Caco-2 (cell line): ENCODE measurements at regions not wholly inside any gene's neighbourhood (a gene's known extent, or its start where the extent isn't known, plus 50 kb on each side); places are given as distances from the start of the nearest gene placed in this dataset.

Source experiments
- BruUV-seq: library from RNA; stranded (reverse); fragments of 400-500 nt; replicated peaks from 2 replicates; lab custom pipeline; 2021; lab: Mats Ljungman, UMichigan
- CTCF ChIA-PET: fragments of 300-600 bp; sonication (Branson Sonifier 250); formaldehyde crosslinking; loops from one replicate; lab custom pipeline; 2022; ENCODE audit warnings: antibody characterized with exemption; lab: Charles Lee
- POLR2A ChIA-PET: fragments of 300-600 bp; sonication (Branson Sonifier 250); formaldehyde crosslinking; loops from one replicate; lab custom pipeline; 2022; ENCODE audit warnings: antibody characterized with exemption; lab: Charles Lee
- DNase-seq, 2 experiments: peaks; one replicate each; pipeline versions ENCODE4 v3.0.0 to v3.0.0-alpha.2; 2020 to 2022
- H3K27me3 ChIP-seq: replicated peaks from 2 replicates; pipeline ENCODE4 v1.6.0; 2011; ENCODE audit warnings: low read length; ENCODE audit not compliant: control insufficient read depth, insufficient read depth
- H3K36me3 ChIP-seq: 2 replicates; pipeline ENCODE4 v1.5.1; 2011; ENCODE audit warnings: low read length; ENCODE audit not compliant: control insufficient read depth, insufficient read depth
- H3K4me1 ChIP-seq: fragments of 250-450 bp; sonication (Bioruptor Pico); 2 replicates; pipeline ENCODE4 v1.5.1; 2020; ENCODE audit warnings: mild to moderate bottlenecking
- H3K4me3 ChIP-seq: 2 replicates; pipeline ENCODE4 v1.5.1; 2011; ENCODE audit warnings: low read depth, mild to moderate bottlenecking, control low read depth, low read length
- H3K9me3 ChIP-seq: fragments of 250-450 bp; sonication (Bioruptor Pico); 2 replicates; pipeline ENCODE4 v1.5.1; 2020; ENCODE audit warnings: mild to moderate bottlenecking, moderate library complexity
- H3K27ac Mint-ChIP-seq: one replicate; pipeline ENCODE4 v1.8.0; 2022; ENCODE audit warnings: mixed read lengths; ENCODE audit not compliant: unreplicated experiment
- H3K27me3 Mint-ChIP-seq: one replicate; pipeline ENCODE4 v1.8.0; 2022; ENCODE audit warnings: mixed read lengths; ENCODE audit not compliant: insufficient read depth, unreplicated experiment
- H3K36me3 Mint-ChIP-seq: one replicate; pipeline ENCODE4 v1.8.0; 2022; ENCODE audit warnings: mild to moderate bottlenecking, mixed read lengths; ENCODE audit not compliant: insufficient read depth, unreplicated experiment
- H3K4me1 Mint-ChIP-seq: one replicate; pipeline ENCODE4 v1.8.0; 2022; ENCODE audit warnings: low read depth, mixed read lengths; ENCODE audit not compliant: unreplicated experiment
- H3K4me3 Mint-ChIP-seq: one replicate; pipeline ENCODE4 v1.8.0; 2022; ENCODE audit warnings: mild to moderate bottlenecking, moderate library complexity, mixed read lengths; ENCODE audit not compliant: unreplicated experiment
- H3K9me3 Mint-ChIP-seq: one replicate; pipeline ENCODE4 v1.8.0; 2022; ENCODE audit warnings: mixed read lengths; ENCODE audit not compliant: unreplicated experiment
- CTCF ChIP-seq, 2 experiments: fragments of 200-600 bp in 1 of 2; IDR thresholded peaks; 1 replicate in 1 of 2; 2 replicates in 1 of 2; pipeline versions ENCODE4 v1.5.1 to v1.8.0; 2011 to 2022; ENCODE audit warnings: antibody characterized with exemption in 1 of 2, control low read depth in 1 of 2, inconsistent platforms in 1 of 2, low read depth in 1 of 2, low read length in 1 of 2, mild to moderate bottlenecking in 1 of 2, moderate library complexity in 1 of 2; ENCODE audit not compliant: insufficient read depth in 1 of 2, severe bottlenecking in 1 of 2, unreplicated experiment in 1 of 2
- intact Hi-C: fragments of 100-400 bp; cut with micrococcal nuclease; formaldehyde crosslinking; loops from one replicate; pipeline ENCODE4 v1.10.0; 2022; ENCODE audit not compliant: unreplicated experiment

GRCh38 chr1:58356402-58356801, 190.1 kb downstream of the OMA1 start:
- POLR2A ChIA-PET = no interaction called here
- CTCF ChIA-PET = no interaction called here
- peaks cover 6% of the 10 kb centered on the region for H3K27me3 Mint-ChIP-seq
- no peak overlapping the region for H3K4me3 ChIP-seq
- no peak overlapping the region for H3K4me3 Mint-ChIP-seq
- H3K4me1 Mint-ChIP-seq = no peaks in the 10 kb centered on the region
- no TSS peak for BruUV-seq
- H3K36me3 Mint-ChIP-seq = no peaks in the 10 kb centered on the region
- H3K4me1 ChIP-seq = no peaks in the 10 kb centered on the region
- no peaks in the 10 kb centered on the region for H3K9me3 Mint-ChIP-seq
- TF ChIP-seq CTCF (IDR thresholded peaks at IDR 0.05; ENCODE audit: insufficient read depth in 1 of 2, low read depth in 1 of 2, low read length in 1 of 2, severe bottlenecking in 1 of 2, unreplicated experiment in 1 of 2) = no peak
- H3K36me3 ChIP-seq = no peaks in the 10 kb centered on the region
- no peak overlapping the region for H3K27ac Mint-ChIP-seq
- intact Hi-C loops = no loop called here
- no peak for DNase-seq
- H3K27me3 ChIP-seq = no peaks in the 10 kb centered on the region
- H3K9me3 ChIP-seq = no peaks in the 10 kb centered on the region

- Mint-ChIP-seq H3K4me3 (no peak overlapping the region), H3K9me3 (no peaks in the 10 kb centered on the region), H3K4me1 (no peaks in the 10 kb centered on the region), H3K27ac (no peak overlapping the region), H3K36me3 (no peaks in the 10 kb centered on the region), H3K27me3 (peaks cover 6% of the 10 kb centered on the region)
- Histone ChIP-seq H3K4me1 (no peaks in the 10 kb centered on the region), H3K9me3 (no peaks in the 10 kb centered on the region), H3K27me3 (no peaks in the 10 kb centered on the region), H3K4me3 (no peak overlapping the region), H3K36me3 (no peaks in the 10 kb centered on the region)
- no peak for TF ChIP-seq CTCF (IDR thresholded peaks at IDR 0.05; ENCODE audit: insufficient read depth in 1 of 2, low read depth in 1 of 2, low read length in 1 of 2, severe bottlenecking in 1 of 2, unreplicated experiment in 1 of 2)
- CTCF ChIA-PET = no interaction called here
- POLR2A ChIA-PET = no interaction called here
- intact Hi-C loops = no loop called here
- no TSS peak for BruUV-seq
- DNase-seq = no peak
Observed at GRCh38 chr1:58353168-58353567, 193.4 kb downstream of the OMA1 start.

GRCh38 chr1:58352476-58353092, 193.9 kb downstream of the OMA1 start:
- TF ChIP-seq CTCF (IDR thresholded peaks at IDR 0.05; ENCODE audit: insufficient read depth in 1 of 2, low read depth in 1 of 2, low read length in 1 of 2, severe bottlenecking in 1 of 2, unreplicated experiment in 1 of 2) = no peak
- H3K4me3 Mint-ChIP-seq = no peak overlapping the region
- no peak overlapping the region for H3K27ac Mint-ChIP-seq

More at GRCh38 chr1:58352476-58353092, 193.9 kb downstream of the OMA1 start:
- no peaks in the 10 kb centered on the region for H3K9me3 Mint-ChIP-seq
- peaks cover 9% of the 10 kb centered on the region for H3K27me3 Mint-ChIP-seq
- no peak overlapping the region for H3K4me3 ChIP-seq
- intact Hi-C loops = no loop called here
- BruUV-seq = no TSS peak
- no peaks in the 10 kb centered on the region for H3K27me3 ChIP-seq
- no peak for DNase-seq
- H3K9me3 ChIP-seq = no peaks in the 10 kb centered on the region
- ChIA-PET CTCF (no interaction called here), POLR2A (no interaction called here)
- H3K36me3 ChIP-seq = no peaks in the 10 kb centered on the region
- H3K4me1 Mint-ChIP-seq = no peaks in the 10 kb centered on the region
- no peaks in the 10 kb centered on the region for H3K36me3 Mint-ChIP-seq
- H3K4me1 ChIP-seq = no peaks in the 10 kb centered on the region
